Tibial artery (tissue), 4 donors: ENCODE measurements at regions not wholly inside any gene's neighbourhood (a gene's known extent, or its start where the extent isn't known, plus 50 kb on each side); places are given as distances from the start of the nearest gene placed in this dataset.

ENCODE experiments used
- DNase-seq, 2 donors: peaks; one replicate each; pipeline ENCODE4 v3.0.0-alpha.2; 2019
- H3K27ac ChIP-seq, 2 donors: fragments of 200-600 bp; sonication (generic) in 1 of 2; 1 replicate in 1 of 2; 2 replicates in 1 of 2; pipeline ENCODE4 v1.5.1; 2018 to 2019; ENCODE audit warnings: mild to moderate bottlenecking in 1 of 2
- H3K27me3 ChIP-seq, 2 donors: fragments of 200-600 bp; sonication (generic) in 1 of 2; one replicate each; pipeline versions ENCODE4 v1.5.1 to v1.6.0; 2016 to 2019
- H3K36me3 ChIP-seq, 3 donors: fragments of 200-600 bp; sonication (generic) in 2 of 3; one replicate each; pipeline ENCODE4 v1.5.1; 2016 to 2019; ENCODE audit warnings: mild to moderate bottlenecking in 2 of 3
- H3K4me1 ChIP-seq, 4 donors: fragments of 200-600 bp; sonication (generic) in 2 of 4; 1 replicate in 3 of 4; 2 replicates in 1 of 4; pipeline ENCODE4 v1.5.1; 2016 to 2019
- H3K4me3 ChIP-seq, 2 donors: fragments of 200-600 bp; sonication (generic) in 1 of 2; 1 replicate in 1 of 2; 2 replicates in 1 of 2; pipeline ENCODE4 v1.5.1; 2018 to 2019; ENCODE audit warnings: mild to moderate bottlenecking in 2 of 2
- H3K9me3 ChIP-seq, 3 donors: fragments of 200-600 bp; sonication (generic) in 1 of 3; one replicate each; pipeline ENCODE4 v1.5.1; 2016 to 2019
- intact Hi-C: fragments of 100-400 bp; cut with DNase I; formaldehyde crosslinking; loops from one replicate; pipeline ENCODE4 v1.15.0; 2023; ENCODE audit warnings: low total_unique reads
- TF ChIP-seq, protein P1 (sequence below), 2 experiments: fragments of 200-600 bp in 1 of 2; fragments of 450-650 bp in 1 of 2; IDR thresholded peaks; one replicate each; pipeline ENCODE4 v1.5.1; 2017 to 2019; ENCODE audit warnings: antibody characterized with exemption in 2 of 2, mild to moderate bottlenecking in 1 of 2, moderate library complexity in 1 of 2

GRCh38 chr2:42871372-42871771 lies 79.0 kb upstream of the HAAO start:
- peaks cover 0 to 5% (median 0%) of the 10 kb centered on the region in 3 donors for H3K9me3 ChIP-seq
- H3K27me3 ChIP-seq, result no peaks in the 10 kb centered on the region
- no peak overlapping the region for H3K27ac ChIP-seq
- DNase-seq, result no peak
- peaks cover 0 to 48% (median 31%) of the 10 kb centered on the region in 4 donors for H3K4me1 ChIP-seq
- TF ChIP-seq, protein P1, sequence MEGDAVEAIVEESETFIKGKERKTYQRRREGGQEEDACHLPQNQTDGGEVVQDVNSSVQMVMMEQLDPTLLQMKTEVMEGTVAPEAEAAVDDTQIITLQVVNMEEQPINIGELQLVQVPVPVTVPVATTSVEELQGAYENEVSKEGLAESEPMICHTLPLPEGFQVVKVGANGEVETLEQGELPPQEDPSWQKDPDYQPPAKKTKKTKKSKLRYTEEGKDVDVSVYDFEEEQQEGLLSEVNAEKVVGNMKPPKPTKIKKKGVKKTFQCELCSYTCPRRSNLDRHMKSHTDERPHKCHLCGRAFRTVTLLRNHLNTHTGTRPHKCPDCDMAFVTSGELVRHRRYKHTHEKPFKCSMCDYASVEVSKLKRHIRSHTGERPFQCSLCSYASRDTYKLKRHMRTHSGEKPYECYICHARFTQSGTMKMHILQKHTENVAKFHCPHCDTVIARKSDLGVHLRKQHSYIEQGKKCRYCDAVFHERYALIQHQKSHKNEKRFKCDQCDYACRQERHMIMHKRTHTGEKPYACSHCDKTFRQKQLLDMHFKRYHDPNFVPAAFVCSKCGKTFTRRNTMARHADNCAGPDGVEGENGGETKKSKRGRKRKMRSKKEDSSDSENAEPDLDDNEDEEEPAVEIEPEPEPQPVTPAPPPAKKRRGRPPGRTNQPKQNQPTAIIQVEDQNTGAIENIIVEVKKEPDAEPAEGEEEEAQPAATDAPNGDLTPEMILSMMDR (IDR thresholded peaks at IDR 0.05), result no peak
- H3K36me3 ChIP-seq, result no peaks in the 10 kb centered on the region
- no peak overlapping the region for H3K4me3 ChIP-seq
- intact Hi-C loops, result no loop called here

- peaks cover 0 to 42% (median 23%) of the 10 kb centered on the region in 4 donors for H3K4me1 ChIP-seq
- H3K36me3 ChIP-seq, result no peaks in the 10 kb centered on the region
- intact Hi-C loops, result no loop called here
- no peak for DNase-seq
- no peak overlapping the region for H3K4me3 ChIP-seq
- TF ChIP-seq, protein P1 (IDR thresholded peaks at IDR 0.05), result no peak
- H3K27ac ChIP-seq, result peak overlapping the region in 1 of 2 donors; percentile 90
- H3K27me3 ChIP-seq, result no peaks in the 10 kb centered on the region
- peaks cover 0 to 5% (median 0%) of the 10 kb centered on the region in 3 donors for H3K9me3 ChIP-seq
Observed at GRCh38 chr2:42868874-42869273, 76.5 kb upstream of the HAAO start.

- Histone ChIP-seq H3K4me1 (peaks cover 0 to 37% (median 23%) of the 10 kb centered on the region in 4 donors), H3K27ac (peak overlapping the region; percentile 71 to 90), H3K4me3 (no peak overlapping the region), H3K36me3 (no peaks in the 10 kb centered on the region), H3K9me3 (peaks cover 0 to 5% (median 0%) of the 10 kb centered on the region in 3 donors), H3K27me3 (no peaks in the 10 kb centered on the region)
- intact Hi-C loops, result no loop called here
- TF ChIP-seq, protein P1 (IDR thresholded peaks at IDR 0.05), result no peak
- no peak for DNase-seq
Observed at GRCh38 chr2:42868096-42868495, 75.7 kb upstream of the HAAO start.

- H3K9me3 ChIP-seq, result peaks cover 0 to 5% (median 0%) of the 10 kb centered on the region in 3 donors
- intact Hi-C loops, result no loop called here
- no peak for DNase-seq
- H3K4me1 ChIP-seq, result peaks cover 0 to 34% (median 23%) of the 10 kb centered on the region in 4 donors
- H3K27ac ChIP-seq, result peak overlapping the region; percentile 71 to 90
- no peaks in the 10 kb centered on the region for H3K36me3 ChIP-seq
- TF ChIP-seq, protein P1 (IDR thresholded peaks at IDR 0.05), result no peak
- no peaks in the 10 kb centered on the region for H3K27me3 ChIP-seq
- no peak overlapping the region for H3K4me3 ChIP-seq
Observed at GRCh38 chr2:42867093-42868065, 75.0 kb upstream of the HAAO start.

DNA sequence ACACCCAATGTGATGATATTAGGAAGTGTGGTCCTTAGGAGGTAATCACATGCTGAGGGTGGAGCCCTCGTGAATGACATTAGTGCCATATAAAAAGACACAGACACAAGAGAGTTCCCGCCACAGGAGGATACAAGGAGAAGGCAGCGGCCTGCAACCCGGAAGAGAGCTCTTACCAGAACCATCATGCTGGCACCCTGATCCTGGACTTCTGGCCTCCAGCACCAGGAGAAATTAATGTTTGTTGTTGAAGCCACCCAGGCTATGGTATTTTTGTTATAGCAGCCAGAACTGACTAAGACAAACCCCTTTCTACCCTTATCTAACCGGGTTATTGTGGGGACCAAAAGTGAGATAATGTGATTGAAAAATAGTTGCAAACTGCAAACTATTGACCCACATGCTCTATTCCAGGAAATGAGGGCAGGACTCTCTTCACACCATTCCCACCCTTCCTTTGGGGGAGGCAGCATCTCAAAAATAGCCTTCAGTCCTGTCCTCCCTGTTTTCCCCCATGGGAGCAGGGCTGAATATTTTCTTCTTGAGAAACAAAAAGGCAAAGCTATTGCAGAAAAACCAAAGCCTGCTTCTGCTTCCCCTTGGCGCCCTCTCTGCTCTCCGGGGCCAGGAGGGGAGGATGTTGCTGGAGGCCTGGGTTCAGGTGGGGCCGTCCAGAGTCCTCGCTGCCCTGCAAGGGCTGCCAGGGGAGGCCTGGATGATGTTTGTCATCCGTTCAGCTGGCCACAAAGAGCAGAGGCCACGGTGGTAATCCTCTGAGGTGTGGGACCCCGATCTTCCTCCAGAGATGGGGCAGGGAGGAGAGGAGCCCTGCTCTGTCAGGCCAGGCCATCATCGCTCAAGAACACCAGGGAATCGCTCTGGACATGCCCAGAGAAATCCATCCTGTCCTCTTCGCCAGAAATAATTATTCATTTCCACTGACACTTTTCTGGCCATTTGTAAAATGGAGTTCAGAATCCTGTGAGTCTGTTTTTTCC lies 73.8 kb upstream of the HAAO start:
- Histone ChIP-seq H3K27ac (peak overlapping the region; percentile 71 to 90), H3K36me3 (no peaks in the 10 kb centered on the region), H3K27me3 (no peaks in the 10 kb centered on the region), H3K9me3 (peaks cover 0 to 5% (median 0%) of the 10 kb centered on the region in 3 donors), H3K4me1 (peaks cover 0 to 34% (median 23%) of the 10 kb centered on the region in 4 donors), H3K4me3 (no peak overlapping the region)
- intact Hi-C loops, result no loop called here
- DNase-seq, result peak; percentile 68 to 82
- TF ChIP-seq, protein P1 (IDR thresholded peaks at IDR 0.05), result no peak
